ENCODE measurements at regions not wholly inside any gene's neighbourhood (a gene's known extent, or its start where the extent isn't known, plus 50 kb on each side); places are given as distances from the start of the nearest gene placed in this dataset.

- Histone ChIP-seq H3F3A (ENCODE audit: insufficient read depth, low read length) (no peaks in the 10 kb centered on the region), H3K4me2 (ENCODE audit: low read depth, low read length) (no peak overlapping the region), H3K4me1 (ENCODE audit: low read length) (no peaks in the 10 kb centered on the region), H3K27ac (ENCODE audit: low read length) (no peak overlapping the region), H3K4me3 (ENCODE audit: low read length) (no peak overlapping the region), H4K20me1 (ENCODE audit: insufficient read depth, low read length) (no peaks in the 10 kb centered on the region), H3K9ac (ENCODE audit: low read length) (no peak overlapping the region), H3K36me3 (replicated peaks; ENCODE audit: insufficient read depth, low read length) (no peaks in the 10 kb centered on the region), H3K9me2 (replicated peaks; ENCODE audit: insufficient read depth, low read length) (no peaks in the 10 kb centered on the region), H2AFZ (ENCODE audit: low read length) (no peak overlapping the region), H3K79me2 (ENCODE audit: low read length) (no peaks in the 10 kb centered on the region), H3K27me3 (replicated peaks; ENCODE audit: insufficient read depth, low read length) (no peaks in the 10 kb centered on the region), H3K9me3 (replicated peaks; ENCODE audit: insufficient read depth, low read length) (no peaks in the 10 kb centered on the region)
- TF ChIP-seq EZH2 (optimal IDR thresholded peaks at IDR 0.05; ENCODE audit: low read depth, low read length) = no peak
- TF ChIP-seq EZH2phosphoT487 (IDR thresholded peaks at IDR 0.05; ENCODE audit: low read length) = no peak
- TF ChIP-seq CTCF (IDR thresholded peaks at IDR 0.05; ENCODE audit: low read length) = no peak
- no peak for DNase-seq
These were observed 642.1 kb upstream of the TENM3 start for GRCh38 chr4:181601103-181601502.

- Histone ChIP-seq H3K27ac (ENCODE audit: low read length) (no peak overlapping the region), H3K27me3 (replicated peaks; ENCODE audit: insufficient read depth, low read length) (no peaks in the 10 kb centered on the region), H3F3A (ENCODE audit: insufficient read depth, low read length) (no peaks in the 10 kb centered on the region), H2AFZ (ENCODE audit: low read length) (no peak overlapping the region), H3K79me2 (ENCODE audit: low read length) (no peaks in the 10 kb centered on the region), H3K4me1 (ENCODE audit: low read length) (no peaks in the 10 kb centered on the region), H3K9ac (ENCODE audit: low read length) (no peak overlapping the region), H3K4me3 (ENCODE audit: low read length) (no peak overlapping the region), H4K20me1 (ENCODE audit: insufficient read depth, low read length) (no peaks in the 10 kb centered on the region), H3K36me3 (replicated peaks; ENCODE audit: insufficient read depth, low read length) (no peaks in the 10 kb centered on the region), H3K4me2 (ENCODE audit: low read depth, low read length) (no peak overlapping the region), H3K9me3 (replicated peaks; ENCODE audit: insufficient read depth, low read length) (no peaks in the 10 kb centered on the region), H3K9me2 (replicated peaks; ENCODE audit: insufficient read depth, low read length) (no peaks in the 10 kb centered on the region)
- DNase-seq = no peak
- TF ChIP-seq CTCF (IDR thresholded peaks at IDR 0.05; ENCODE audit: low read length) = no peak
- no peak for TF ChIP-seq EZH2phosphoT487 (IDR thresholded peaks at IDR 0.05; ENCODE audit: low read length)
- no peak for TF ChIP-seq EZH2 (optimal IDR thresholded peaks at IDR 0.05; ENCODE audit: low read depth, low read length)
These were observed 638.7 kb upstream of the TENM3 start for GRCh38 chr4:181604546-181604945.

GRCh38 chr4:181606300-181606699, 636.9 kb upstream of the TENM3 start:
- Histone ChIP-seq H3K9me3 (replicated peaks; ENCODE audit: insufficient read depth, low read length) (no peaks in the 10 kb centered on the region), H3K27ac (ENCODE audit: low read length) (no peak overlapping the region), H2AFZ (ENCODE audit: low read length) (no peak overlapping the region), H3K79me2 (ENCODE audit: low read length) (no peaks in the 10 kb centered on the region), H4K20me1 (ENCODE audit: insufficient read depth, low read length) (no peaks in the 10 kb centered on the region), H3K4me1 (ENCODE audit: low read length) (no peaks in the 10 kb centered on the region), H3K4me2 (ENCODE audit: low read depth, low read length) (no peak overlapping the region), H3F3A (ENCODE audit: insufficient read depth, low read length) (no peaks in the 10 kb centered on the region), H3K9ac (ENCODE audit: low read length) (no peak overlapping the region), H3K27me3 (replicated peaks; ENCODE audit: insufficient read depth, low read length) (no peaks in the 10 kb centered on the region), H3K9me2 (replicated peaks; ENCODE audit: insufficient read depth, low read length) (no peaks in the 10 kb centered on the region), H3K36me3 (replicated peaks; ENCODE audit: insufficient read depth, low read length) (no peaks in the 10 kb centered on the region), H3K4me3 (ENCODE audit: low read length) (no peak overlapping the region)
- DNase-seq = no peak
- no peak for TF ChIP-seq EZH2 (optimal IDR thresholded peaks at IDR 0.05; ENCODE audit: low read depth, low read length)
- TF ChIP-seq EZH2phosphoT487 (IDR thresholded peaks at IDR 0.05; ENCODE audit: low read length) = no peak
- no peak for TF ChIP-seq CTCF (IDR thresholded peaks at IDR 0.05; ENCODE audit: low read length)

Measured in MM.1S (cell line).